H9 (cell line): ENCODE measurements at regions not wholly inside any gene's neighbourhood (a gene's known extent, or its start where the extent isn't known, plus 50 kb on each side); places are given as distances from the start of the nearest gene placed in this dataset.

Source experiments
- DNase-seq: peaks from one replicate; pipeline ENCODE4 v3.0.0-alpha.2; 2017
- H2AFZ ChIP-seq: one replicate; pipeline ENCODE4 v1.6.1; 2013; ENCODE audit warnings: mild to moderate bottlenecking, low read length, control low read depth, moderate library complexity
- H2AK5ac ChIP-seq: 2 replicates; pipeline ENCODE4 v1.6.1; 2013; ENCODE audit warnings: low read length, control low read depth, mixed read lengths; ENCODE audit not compliant: insufficient read length
- H2BK120ac ChIP-seq: one replicate; pipeline ENCODE4 v1.6.1; 2013; ENCODE audit warnings: low read depth, mild to moderate bottlenecking, low read length, control low read depth, inconsistent platforms; ENCODE audit not compliant: poor library complexity, severe bottlenecking
- H2BK12ac ChIP-seq: 2 replicates; pipeline ENCODE4 v1.6.1; 2013; ENCODE audit warnings: low read length, control low read depth, mixed read lengths, low read depth; ENCODE audit not compliant: insufficient read length
- H2BK15ac ChIP-seq: 2 replicates; pipeline ENCODE4 v1.6.1; 2013; ENCODE audit warnings: low read depth, low read length, control low read depth
- H2BK20ac ChIP-seq: one replicate; pipeline ENCODE4 v1.6.1; 2013; ENCODE audit warnings: low read depth, mild to moderate bottlenecking, low read length, control low read depth, inconsistent platforms; ENCODE audit not compliant: poor library complexity, severe bottlenecking
- H2BK5ac ChIP-seq: 2 replicates; pipeline ENCODE4 v1.6.1; 2013; ENCODE audit warnings: low read length, control low read depth, mixed read lengths; ENCODE audit not compliant: insufficient read length
- H3K14ac ChIP-seq: 2 replicates; pipeline ENCODE4 v1.6.1; 2013; ENCODE audit warnings: low read length, control low read depth; ENCODE audit not compliant: insufficient read depth
- H3K18ac ChIP-seq: 2 replicates; pipeline ENCODE4 v1.6.1; 2013; ENCODE audit warnings: low read depth, mild to moderate bottlenecking, mixed read lengths, low read length, control low read depth; ENCODE audit not compliant: insufficient read length
- H3K23ac ChIP-seq: 2 replicates; pipeline ENCODE4 v1.6.1; 2013; ENCODE audit warnings: low read length, control low read depth, mixed read lengths, low read depth; ENCODE audit not compliant: insufficient read length
- H3K23me2 ChIP-seq: 2 replicates; pipeline ENCODE4 v1.6.1; 2013; ENCODE audit warnings: low read depth, mild to moderate bottlenecking, mixed read lengths, low read length, control low read depth; ENCODE audit not compliant: insufficient read length, poor library complexity, severe bottlenecking
- H3K27ac ChIP-seq: 2 replicates; pipeline ENCODE4 v1.5.1; 2013; ENCODE audit warnings: low read length, control low read depth, mixed read lengths, low read depth; ENCODE audit not compliant: insufficient read length
- H3K27me3 ChIP-seq: 2 replicates; pipeline ENCODE4 v1.6.1; 2013; ENCODE audit warnings: low read length, control low read depth, inconsistent platforms; ENCODE audit not compliant: insufficient read depth
- H3K4ac ChIP-seq: 2 replicates; pipeline ENCODE4 v1.6.1; 2013; ENCODE audit warnings: low read depth, mild to moderate bottlenecking, control low read depth, inconsistent platforms, low read length, moderate library complexity
- H3K4me1 ChIP-seq: 2 replicates; pipeline ENCODE4 v1.6.1; 2013; ENCODE audit warnings: low read length, control low read depth, inconsistent platforms; ENCODE audit not compliant: insufficient read depth
- H3K4me2 ChIP-seq: 2 replicates; pipeline ENCODE4 v1.6.1; 2013; ENCODE audit warnings: low read length, control low read depth, mixed read lengths; ENCODE audit not compliant: insufficient read length, insufficient read depth
- H3K56ac ChIP-seq: 2 replicates; pipeline ENCODE4 v1.6.1; 2013; ENCODE audit warnings: low read depth, mild to moderate bottlenecking, mixed read lengths, low read length, control low read depth; ENCODE audit not compliant: insufficient read length
- H3K79me1 ChIP-seq: 2 replicates; pipeline ENCODE4 v1.6.1; 2013; ENCODE audit warnings: low read depth, mild to moderate bottlenecking, moderate library complexity, low read length, control low read depth, inconsistent platforms; ENCODE audit not compliant: insufficient read depth, poor library complexity, severe bottlenecking
- H3K79me2 ChIP-seq: 2 replicates; pipeline ENCODE4 v1.6.1; 2013; ENCODE audit warnings: low read length, control low read depth, inconsistent platforms; ENCODE audit not compliant: insufficient read depth
- H3K9ac ChIP-seq: 2 replicates; pipeline ENCODE4 v1.6.1; 2013; ENCODE audit warnings: low read length, control low read depth, mixed read lengths; ENCODE audit not compliant: insufficient read length; ENCODE audit errors: extremely low read depth
- H3K9me3 ChIP-seq: one replicate; pipeline ENCODE4 v1.6.1; 2013; ENCODE audit warnings: low read depth, low read length, inconsistent platforms; ENCODE audit not compliant: control insufficient read depth
- H3T11ph ChIP-seq: one replicate; pipeline ENCODE4 v1.6.1; 2013; ENCODE audit warnings: mild to moderate bottlenecking, low read length, control low read depth, inconsistent platforms
- H4K20me1 ChIP-seq: one replicate; pipeline ENCODE4 v1.6.1; 2013; ENCODE audit not compliant: control insufficient read depth, insufficient read length, insufficient read depth
- H4K5ac ChIP-seq: 2 replicates; pipeline ENCODE4 v1.6.1; 2013; ENCODE audit warnings: low read depth, mild to moderate bottlenecking, mixed read lengths, low read length, control low read depth; ENCODE audit not compliant: insufficient read length
- H4K8ac ChIP-seq: replicated peaks from 2 replicates; pipeline ENCODE4 v1.6.1; 2013; ENCODE audit warnings: low read length, control low read depth, mixed read lengths, low read depth; ENCODE audit not compliant: insufficient read length
- H4K91ac ChIP-seq: 2 replicates; pipeline ENCODE4 v1.6.1; 2013; ENCODE audit warnings: low read depth, mild to moderate bottlenecking, moderate library complexity, mixed read lengths, low read length, control low read depth; ENCODE audit not compliant: insufficient read length
- H3K27ac Mint-ChIP-seq, 3 experiments: 2 replicates in 2 of 3; 3 replicates in 1 of 3; pipeline ENCODE4 v1.8.0; 2020 to 2021; ENCODE audit warnings: mixed read lengths in 3 of 3, mild to moderate bottlenecking in 1 of 3, moderate library complexity in 1 of 3
- H3K27me3 Mint-ChIP-seq: 2 replicates; pipeline ENCODE4 v1.8.0; 2021; ENCODE audit warnings: low read depth, mild to moderate bottlenecking, moderate library complexity, mixed read lengths
- H3K36me3 Mint-ChIP-seq, 3 experiments: 2 replicates in 2 of 3; 3 replicates in 1 of 3; pipeline ENCODE4 v1.8.0; 2020 to 2021; ENCODE audit warnings: low read depth in 3 of 3, mixed read lengths in 3 of 3; ENCODE audit not compliant: insufficient read depth in 1 of 3
- H3K4me1 Mint-ChIP-seq, 2 experiments: 2 replicates each; pipeline ENCODE4 v1.8.0; 2020; ENCODE audit warnings: mixed read lengths in 2 of 2
- H3K4me3 Mint-ChIP-seq, 2 experiments: 2 replicates in 1 of 2; 3 replicates in 1 of 2; pipeline ENCODE4 v1.8.0; 2020 to 2021; ENCODE audit warnings: mild to moderate bottlenecking in 2 of 2, mixed read lengths in 2 of 2, moderate library complexity in 1 of 2
- H3K9me3 Mint-ChIP-seq, 2 experiments: 2 replicates in 1 of 2; 3 replicates in 1 of 2; pipeline ENCODE4 v1.8.0; 2020; ENCODE audit warnings: mild to moderate bottlenecking in 2 of 2, mixed read lengths in 2 of 2, moderate library complexity in 1 of 2
- WGBS: extraction: QIAGEN DNeasy Blood & Tissue Kit; methylation state at CpG from one replicate; pipeline ENCODE4 v1.1.7; 2013; ENCODE audit warnings: missing lambda C conversion rate, low lambda C conversion rate, mixed read lengths; ENCODE audit not compliant: insufficient read length; ENCODE audit errors: extremely low coverage; 5-methylcytosine and 5-hydroxymethylcytosine counted together
- TF ChIP-seq, protein P1 (sequence below): fragments of 200-600 bp; sonication (generic); conservative IDR thresholded peaks from 3 replicates; pipeline ENCODE4 v1.8.0; 2021; ENCODE audit warnings: antibody characterized with exemption, mild to moderate bottlenecking

DNA sequence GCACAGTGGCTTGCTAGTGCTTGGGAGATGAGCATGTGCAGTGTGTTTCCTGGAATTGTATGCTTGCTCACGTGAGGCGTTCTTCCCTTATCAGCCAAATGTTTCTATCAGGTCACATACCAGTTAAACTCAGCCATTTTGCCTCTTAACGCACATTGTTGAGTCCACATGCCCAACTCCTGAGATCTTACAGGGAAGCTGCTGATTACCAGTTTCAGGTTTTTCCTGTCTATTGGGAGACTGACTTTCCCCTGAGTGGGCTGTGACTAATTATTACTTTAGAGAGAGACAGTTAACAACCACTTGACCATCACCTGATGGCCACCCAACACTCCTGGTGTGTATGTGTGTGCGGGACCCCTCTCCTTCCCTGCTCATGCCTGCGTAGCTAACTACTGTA is 161.3 kb upstream of the PTGFR start:
- no peak overlapping the region for H3K56ac ChIP-seq
- H3K27ac ChIP-seq: no peak overlapping the region
- no peak overlapping the region for H3K4ac ChIP-seq
- no peak overlapping the region for H2BK15ac ChIP-seq
- no peaks in the 10 kb centered on the region for H3K4me1 Mint-ChIP-seq
- no peak overlapping the region for H3K4me3 Mint-ChIP-seq
- H3K9me3 ChIP-seq: no peaks in the 10 kb centered on the region
- no peak overlapping the region for H2AFZ ChIP-seq
- no peak overlapping the region for H3K27ac Mint-ChIP-seq
- no peak overlapping the region for H2BK5ac ChIP-seq
- H3T11ph ChIP-seq: no peak overlapping the region
- H4K8ac ChIP-seq: no peak overlapping the region
- no peaks in the 10 kb centered on the region for H3K23me2 ChIP-seq
- H3K9me3 Mint-ChIP-seq: no peaks in the 10 kb centered on the region
- H3K18ac ChIP-seq: no peak overlapping the region
- H3K4me2 ChIP-seq: no peak overlapping the region
- no peaks in the 10 kb centered on the region for H3K4me1 ChIP-seq
- no CpG with 5 or more reads among the region's 5 CpGs for WGBS
- TF ChIP-seq, protein P1, sequence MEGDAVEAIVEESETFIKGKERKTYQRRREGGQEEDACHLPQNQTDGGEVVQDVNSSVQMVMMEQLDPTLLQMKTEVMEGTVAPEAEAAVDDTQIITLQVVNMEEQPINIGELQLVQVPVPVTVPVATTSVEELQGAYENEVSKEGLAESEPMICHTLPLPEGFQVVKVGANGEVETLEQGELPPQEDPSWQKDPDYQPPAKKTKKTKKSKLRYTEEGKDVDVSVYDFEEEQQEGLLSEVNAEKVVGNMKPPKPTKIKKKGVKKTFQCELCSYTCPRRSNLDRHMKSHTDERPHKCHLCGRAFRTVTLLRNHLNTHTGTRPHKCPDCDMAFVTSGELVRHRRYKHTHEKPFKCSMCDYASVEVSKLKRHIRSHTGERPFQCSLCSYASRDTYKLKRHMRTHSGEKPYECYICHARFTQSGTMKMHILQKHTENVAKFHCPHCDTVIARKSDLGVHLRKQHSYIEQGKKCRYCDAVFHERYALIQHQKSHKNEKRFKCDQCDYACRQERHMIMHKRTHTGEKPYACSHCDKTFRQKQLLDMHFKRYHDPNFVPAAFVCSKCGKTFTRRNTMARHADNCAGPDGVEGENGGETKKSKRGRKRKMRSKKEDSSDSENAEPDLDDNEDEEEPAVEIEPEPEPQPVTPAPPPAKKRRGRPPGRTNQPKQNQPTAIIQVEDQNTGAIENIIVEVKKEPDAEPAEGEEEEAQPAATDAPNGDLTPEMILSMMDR: no peak
- no peaks in the 10 kb centered on the region for H4K20me1 ChIP-seq
- H3K23ac ChIP-seq: no peak overlapping the region
- H2BK12ac ChIP-seq: no peak overlapping the region
- no peak overlapping the region for H2BK120ac ChIP-seq
- DNase-seq: no peak
- H3K79me1 ChIP-seq: no peaks in the 10 kb centered on the region
- no peak overlapping the region for H3K9ac ChIP-seq
- no peak overlapping the region for H3K14ac ChIP-seq
- H4K91ac ChIP-seq: no peak overlapping the region
- no peaks in the 10 kb centered on the region for H3K79me2 ChIP-seq
- no peaks in the 10 kb centered on the region; the same call in 1 of the 2 replicates for H3K27me3 ChIP-seq
- peaks cover 26% of the 10 kb centered on the region for H3K27me3 Mint-ChIP-seq
- no peaks in the 10 kb centered on the region for H3K36me3 Mint-ChIP-seq
- H2AK5ac ChIP-seq: no peak overlapping the region
- no peak overlapping the region for H4K5ac ChIP-seq
- H2BK20ac ChIP-seq: no peak overlapping the region
